PC-9 (cell line): ENCODE measurements at regions not wholly inside any gene's neighbourhood (a gene's known extent, or its start where the extent isn't known, plus 50 kb on each side); places are given as distances from the start of the nearest gene placed in this dataset.

Experiments
- CTCF ChIP-seq: fragments of 200-600 bp; sonication (generic); conservative IDR thresholded peaks from 2 replicates; pipeline ENCODE4 v1.6.1; 2017; ENCODE audit warnings: mixed run types, antibody characterized with exemption, mild to moderate bottlenecking, moderate library complexity
- EZH2 ChIP-seq: fragments of 200-600 bp; sonication (generic); IDR thresholded peaks from 2 replicates; pipeline ENCODE4 v1.8.0; 2017; ENCODE audit warnings: antibody characterized with exemption, low read depth

GRCh38 chr3:189464799-189465198 lies 166.4 kb upstream of the TP63 start:
- TF ChIP-seq CTCF (no peak), EZH2 (no peak)
